ENCODE measurements at regions not wholly inside any gene's neighbourhood (a gene's known extent, or its start where the extent isn't known, plus 50 kb on each side); places are given as distances from the start of the nearest gene placed in this dataset.

DNA sequence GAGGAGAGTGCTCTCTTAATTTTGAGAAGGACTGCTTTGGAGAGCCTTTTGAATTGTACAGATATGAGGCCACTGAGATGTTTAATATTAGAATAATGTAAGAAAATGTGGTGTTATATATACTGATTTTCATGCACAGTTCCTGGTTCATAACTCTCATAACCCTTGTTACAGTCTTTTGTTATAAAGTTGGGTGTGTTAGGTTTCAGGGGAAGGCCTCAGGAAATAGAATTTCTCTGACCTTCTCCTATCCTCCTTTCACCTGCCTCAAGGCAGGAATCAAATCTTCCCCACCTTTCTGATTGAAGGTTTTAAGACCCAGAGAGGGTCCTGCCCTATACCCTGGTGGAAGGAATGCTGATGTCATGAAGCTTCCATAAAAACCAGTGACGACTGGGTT is 245.9 kb downstream of the NSUN3 start:
- DNase-seq (ENCODE audit: low read depth, low spot score), result no peak
- dilution Hi-C loops (cut with MboI; ENCODE audit: extremely low pct_ligation_motif_present, low sequenced_read_pairs), result no loop called here

GRCh38 chr3:94310341-94311135 is 247.7 kb downstream of the NSUN3 start:
- Histone ChIP-seq H3K79me2 (ENCODE audit: control insufficient read depth, insufficient read depth, low read length) (no peaks in the 10 kb centered on the region), H3K27me3 (ENCODE audit: control insufficient read depth, extremely low read depth, insufficient read depth, low read length) (no peaks in the 10 kb centered on the region), H3K4me2 (ENCODE audit: control insufficient read depth, extremely low read depth, insufficient read depth, low read depth, low read length) (no peak overlapping the region), H3K4me3 (ENCODE audit: control insufficient read depth in 2 of 3, extremely low read depth in 1 of 3, insufficient read depth in 2 of 3, low read depth in 1 of 3, low read length in 3 of 3) (no peak overlapping the region), H3K4me1 (ENCODE audit: control insufficient read depth, extremely low read depth, insufficient read depth, low read length) (no peaks in the 10 kb centered on the region), H3K36me3 (ENCODE audit: control insufficient read depth in 2 of 2, extremely low read depth in 1 of 2, insufficient read depth in 2 of 2, low read length in 2 of 2) (no peaks in the 10 kb centered on the region), H3K9me1 (ENCODE audit: control insufficient read depth, extremely low read depth, insufficient read depth, low read length) (no peaks in the 10 kb centered on the region), H3K9ac (ENCODE audit: control insufficient read depth, extremely low read depth, insufficient read depth, low read length) (no peak overlapping the region), H4K20me1 (ENCODE audit: control insufficient read depth, extremely low read depth, insufficient read depth, low read length) (no peaks in the 10 kb centered on the region), H2AFZ (ENCODE audit: control insufficient read depth, low read length) (no peak overlapping the region), H3K27ac (ENCODE audit: control insufficient read depth, insufficient read depth, low read length) (no peak overlapping the region), H3K9me3 (ENCODE audit: control insufficient read depth, low read depth, low read length) (no peaks in the 10 kb centered on the region)
- no peak for TF ChIP-seq CTCF (optimal IDR thresholded peaks at IDR 0.05 in 1 of 3, IDR thresholded peaks at IDR 0.05 in 1 of 3, conservative IDR thresholded peaks at IDR 0.05 in 1 of 3; ENCODE audit: extremely low read depth in 1 of 3, insufficient read depth in 2 of 3, low read length in 3 of 3)
- no peak for TF ChIP-seq EZH2 (IDR thresholded peaks at IDR 0.05; ENCODE audit: low read length)
- dilution Hi-C loops (cut with MboI; ENCODE audit: extremely low pct_ligation_motif_present, low sequenced_read_pairs), result no loop called here
- DNase-seq (ENCODE audit: low read depth, low spot score) (no peak), FAIRE-seq (no peak)

More for the DNA sequence above, 245.9 kb downstream of the NSUN3 start:
- Histone ChIP-seq H4K20me1 (ENCODE audit: control insufficient read depth, extremely low read depth, insufficient read depth, low read length) (no peaks in the 10 kb centered on the region), H3K27ac (ENCODE audit: control insufficient read depth, insufficient read depth, low read length) (no peak overlapping the region), H3K27me3 (ENCODE audit: control insufficient read depth, extremely low read depth, insufficient read depth, low read length) (no peaks in the 10 kb centered on the region), H3K4me2 (ENCODE audit: control insufficient read depth, extremely low read depth, insufficient read depth, low read depth, low read length) (no peak overlapping the region), H3K36me3 (ENCODE audit: control insufficient read depth in 2 of 2, extremely low read depth in 1 of 2, insufficient read depth in 2 of 2, low read length in 2 of 2) (no peaks in the 10 kb centered on the region), H3K9ac (ENCODE audit: control insufficient read depth, extremely low read depth, insufficient read depth, low read length) (no peak overlapping the region), H3K79me2 (ENCODE audit: control insufficient read depth, insufficient read depth, low read length) (no peaks in the 10 kb centered on the region), H3K4me1 (ENCODE audit: control insufficient read depth, extremely low read depth, insufficient read depth, low read length) (no peaks in the 10 kb centered on the region), H3K9me1 (ENCODE audit: control insufficient read depth, extremely low read depth, insufficient read depth, low read length) (no peaks in the 10 kb centered on the region), H3K9me3 (ENCODE audit: control insufficient read depth, low read depth, low read length) (no peaks in the 10 kb centered on the region), H2AFZ (ENCODE audit: control insufficient read depth, low read length) (no peak overlapping the region), H3K4me3 (ENCODE audit: control insufficient read depth in 2 of 3, extremely low read depth in 1 of 3, insufficient read depth in 2 of 3, low read depth in 1 of 3, low read length in 3 of 3) (no peak overlapping the region)
- TF ChIP-seq EZH2 (IDR thresholded peaks at IDR 0.05; ENCODE audit: low read length) (no peak), CTCF (optimal IDR thresholded peaks at IDR 0.05 in 1 of 3, IDR thresholded peaks at IDR 0.05 in 1 of 3, conservative IDR thresholded peaks at IDR 0.05 in 1 of 3; ENCODE audit: extremely low read depth in 1 of 3, insufficient read depth in 2 of 3, low read length in 3 of 3) (no peak)
- no peak for FAIRE-seq

All from keratinocyte (primary cell).